Cardiac fibroblast (primary cell): ENCODE measurements at regions not wholly inside any gene's neighbourhood (a gene's known extent, or its start where the extent isn't known, plus 50 kb on each side); places are given as distances from the start of the nearest gene placed in this dataset.

Experiments
- DNase-seq, 2 donors: peaks; one replicate each; pipeline versions ENCODE4 v3.0.0 to v3.0.0-alpha.2; 2010; ENCODE audit warnings: low read depth in 2 of 2
- H3K4me3 ChIP-seq, 2 donors: replicated peaks in 1 of 2; 1 replicate in 1 of 2; 2 replicates in 1 of 2; pipeline ENCODE4 v1.5.1; 2011; ENCODE audit warnings: low read depth in 2 of 2, low read length in 2 of 2, mild to moderate bottlenecking in 2 of 2, moderate library complexity in 1 of 2
- TF ChIP-seq, protein P1 (sequence below): IDR thresholded peaks from one replicate; pipeline ENCODE4 v1.5.1; 2011; ENCODE audit warnings: low read depth, mild to moderate bottlenecking, low read length, inconsistent platforms

GRCh38 chr14:97337670-97338069 lies 540.5 kb downstream of the VRK1 start:
- DNase-seq, result no peak
- no peak overlapping the region for H3K4me3 ChIP-seq
- TF ChIP-seq, protein P1, sequence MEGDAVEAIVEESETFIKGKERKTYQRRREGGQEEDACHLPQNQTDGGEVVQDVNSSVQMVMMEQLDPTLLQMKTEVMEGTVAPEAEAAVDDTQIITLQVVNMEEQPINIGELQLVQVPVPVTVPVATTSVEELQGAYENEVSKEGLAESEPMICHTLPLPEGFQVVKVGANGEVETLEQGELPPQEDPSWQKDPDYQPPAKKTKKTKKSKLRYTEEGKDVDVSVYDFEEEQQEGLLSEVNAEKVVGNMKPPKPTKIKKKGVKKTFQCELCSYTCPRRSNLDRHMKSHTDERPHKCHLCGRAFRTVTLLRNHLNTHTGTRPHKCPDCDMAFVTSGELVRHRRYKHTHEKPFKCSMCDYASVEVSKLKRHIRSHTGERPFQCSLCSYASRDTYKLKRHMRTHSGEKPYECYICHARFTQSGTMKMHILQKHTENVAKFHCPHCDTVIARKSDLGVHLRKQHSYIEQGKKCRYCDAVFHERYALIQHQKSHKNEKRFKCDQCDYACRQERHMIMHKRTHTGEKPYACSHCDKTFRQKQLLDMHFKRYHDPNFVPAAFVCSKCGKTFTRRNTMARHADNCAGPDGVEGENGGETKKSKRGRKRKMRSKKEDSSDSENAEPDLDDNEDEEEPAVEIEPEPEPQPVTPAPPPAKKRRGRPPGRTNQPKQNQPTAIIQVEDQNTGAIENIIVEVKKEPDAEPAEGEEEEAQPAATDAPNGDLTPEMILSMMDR, result no peak

GRCh38 chr14:97344666-97345065 lies 547.5 kb downstream of the VRK1 start:
- H3K4me3 ChIP-seq, result no peak overlapping the region
- DNase-seq, result no peak
- TF ChIP-seq, protein P1, result no peak

- no peak overlapping the region for H3K4me3 ChIP-seq
- DNase-seq, result no peak
- TF ChIP-seq, protein P1, result no peak
These were observed 549.5 kb downstream of the VRK1 start for GRCh38 chr14:97346675-97347074.

- TF ChIP-seq, protein P1, result no peak
- DNase-seq, result no peak
These were observed 552.3 kb downstream of the VRK1 start for GRCh38 chr14:97349463-97349862.

GRCh38 chr14:97349946-97350345 lies 552.8 kb downstream of the VRK1 start:
- DNase-seq, result no peak
- no peak overlapping the region for H3K4me3 ChIP-seq
- TF ChIP-seq, protein P1, result no peak

More at GRCh38 chr14:97349463-97349862, 552.3 kb downstream of the VRK1 start:
- no peak overlapping the region for H3K4me3 ChIP-seq

DNA sequence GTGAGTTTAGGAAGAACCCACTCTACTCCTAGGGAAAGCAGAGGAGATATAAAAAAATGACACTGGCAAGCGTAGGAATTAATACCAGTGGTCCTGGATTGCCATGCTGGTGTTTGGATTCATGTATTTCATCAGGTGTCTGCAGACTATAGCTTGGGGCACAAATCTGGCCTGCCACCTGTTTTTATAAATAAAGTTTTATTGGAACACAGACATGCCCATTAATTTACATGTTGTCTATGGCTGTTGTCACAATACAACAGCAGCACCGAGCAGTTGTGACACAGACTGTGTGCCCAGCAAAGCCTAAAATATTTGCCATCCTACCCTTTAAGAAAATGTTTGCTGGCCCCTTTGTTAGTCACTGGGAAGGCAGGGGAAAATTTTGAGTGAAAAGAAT lies 553.2 kb downstream of the VRK1 start:
- H3K4me3 ChIP-seq, result no peak overlapping the region
- no peak for DNase-seq
- TF ChIP-seq, protein P1, result no peak
